ENCODE measurements at regions not wholly inside any gene's neighbourhood (a gene's known extent, or its start where the extent isn't known, plus 50 kb on each side); places are given as distances from the start of the nearest gene placed in this dataset.

DNA sequence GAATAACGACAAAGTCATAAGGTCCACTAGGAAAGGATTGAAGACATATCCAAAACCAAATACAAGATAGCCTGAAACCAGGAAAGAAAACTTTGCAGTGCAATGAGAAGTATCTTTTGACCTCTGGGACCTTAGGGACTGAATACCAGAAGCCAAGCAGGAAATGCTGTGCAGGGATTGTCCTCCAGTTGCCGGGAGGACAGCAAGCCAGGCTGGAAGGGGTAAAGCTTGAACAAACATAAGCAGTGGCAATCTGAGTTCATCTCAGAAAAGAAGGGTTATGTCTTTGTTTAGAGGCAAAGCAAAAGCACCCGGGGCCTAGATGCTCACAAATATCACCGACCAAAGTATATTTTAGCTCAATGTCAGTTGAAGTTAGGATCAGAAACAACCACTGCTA, 55.3 kb upstream of the VCX start:
- no peak for TF ChIP-seq SUZ12 (IDR thresholded peaks at IDR 0.05; ENCODE audit: extremely low read depth, insufficient read depth, insufficient read length)
- TF ChIP-seq YY1 (IDR thresholded peaks at IDR 0.05; ENCODE audit: insufficient read depth, insufficient read length) = no peak
